C4-2B (cell line): ENCODE measurements at regions not wholly inside any gene's neighbourhood (a gene's known extent, or its start where the extent isn't known, plus 50 kb on each side); places are given as distances from the start of the nearest gene placed in this dataset.

Experiments used
- ZFX ChIP-seq: fragments of 450-650 bp; IDR thresholded peaks from 2 replicates; pipeline ENCODE4 v1.6.1; 2017
- TF ChIP-seq, protein P1 (sequence below): fragments of 450-650 bp; conservative IDR thresholded peaks from 2 replicates; pipeline ENCODE4 v1.5.1; 2017; ENCODE audit warnings: mild to moderate bottlenecking

DNA sequence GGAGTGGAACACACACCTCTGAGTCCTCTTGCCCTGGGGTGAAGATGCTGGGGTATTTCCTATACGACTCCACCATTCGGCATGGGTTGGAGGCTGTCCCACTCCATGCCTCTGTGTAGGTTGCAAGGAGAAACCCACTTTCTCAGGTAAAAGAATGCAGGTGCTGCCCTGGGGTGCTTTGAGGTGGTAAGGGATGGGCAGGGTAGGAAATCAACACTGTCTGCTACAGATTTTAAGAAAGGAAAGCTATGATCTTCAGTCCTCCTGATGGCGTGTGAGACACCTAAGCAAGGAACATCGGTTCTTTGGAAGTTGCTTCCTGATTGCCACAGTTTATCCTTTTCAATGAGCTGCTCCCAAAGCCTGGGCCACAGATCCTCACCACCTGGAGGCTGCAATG, 209.2 kb downstream of the NCK2 start:
- TF ChIP-seq, protein P1, sequence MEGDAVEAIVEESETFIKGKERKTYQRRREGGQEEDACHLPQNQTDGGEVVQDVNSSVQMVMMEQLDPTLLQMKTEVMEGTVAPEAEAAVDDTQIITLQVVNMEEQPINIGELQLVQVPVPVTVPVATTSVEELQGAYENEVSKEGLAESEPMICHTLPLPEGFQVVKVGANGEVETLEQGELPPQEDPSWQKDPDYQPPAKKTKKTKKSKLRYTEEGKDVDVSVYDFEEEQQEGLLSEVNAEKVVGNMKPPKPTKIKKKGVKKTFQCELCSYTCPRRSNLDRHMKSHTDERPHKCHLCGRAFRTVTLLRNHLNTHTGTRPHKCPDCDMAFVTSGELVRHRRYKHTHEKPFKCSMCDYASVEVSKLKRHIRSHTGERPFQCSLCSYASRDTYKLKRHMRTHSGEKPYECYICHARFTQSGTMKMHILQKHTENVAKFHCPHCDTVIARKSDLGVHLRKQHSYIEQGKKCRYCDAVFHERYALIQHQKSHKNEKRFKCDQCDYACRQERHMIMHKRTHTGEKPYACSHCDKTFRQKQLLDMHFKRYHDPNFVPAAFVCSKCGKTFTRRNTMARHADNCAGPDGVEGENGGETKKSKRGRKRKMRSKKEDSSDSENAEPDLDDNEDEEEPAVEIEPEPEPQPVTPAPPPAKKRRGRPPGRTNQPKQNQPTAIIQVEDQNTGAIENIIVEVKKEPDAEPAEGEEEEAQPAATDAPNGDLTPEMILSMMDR: no peak
- TF ChIP-seq ZFX: no peak
